ENCODE measurements at regions not wholly inside any gene's neighbourhood (a gene's known extent, or its start where the extent isn't known, plus 50 kb on each side); places are given as distances from the start of the nearest gene placed in this dataset.

- no peak for DNase-seq (ENCODE audit: low spot score)
Observed at GRCh38 chr10:4020631-4021030, 235.6 kb upstream of the KLF6 start.

GRCh38 chr10:4018054-4018511, 233.1 kb upstream of the KLF6 start:
- peak; percentile 20 for DNase-seq (ENCODE audit: low spot score)

DNA sequence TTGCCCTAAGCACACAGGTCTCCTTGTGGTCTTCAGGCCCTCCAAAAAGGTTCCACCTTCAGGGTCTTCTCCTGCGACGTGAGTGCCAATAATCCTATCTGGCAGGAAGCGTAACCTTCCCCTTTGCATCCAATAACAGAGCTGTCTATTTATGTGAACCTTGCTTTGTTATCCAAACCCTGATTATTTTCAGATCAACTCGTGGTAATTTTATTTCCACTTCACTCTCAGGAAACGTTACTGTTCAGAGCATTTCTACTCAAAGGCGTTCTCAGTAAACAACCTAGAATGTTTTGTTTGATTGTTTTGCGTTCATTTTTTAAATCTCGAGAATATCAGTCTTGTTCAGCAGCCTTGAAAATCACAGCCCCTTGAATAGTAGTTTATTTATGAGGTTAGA, 232.3 kb upstream of the KLF6 start:
- DNase-seq (ENCODE audit: low spot score): no peak

- DNase-seq (ENCODE audit: low spot score): no peak
Observed at GRCh38 chr10:4016214-4016740, 231.3 kb upstream of the KLF6 start.

DNA sequence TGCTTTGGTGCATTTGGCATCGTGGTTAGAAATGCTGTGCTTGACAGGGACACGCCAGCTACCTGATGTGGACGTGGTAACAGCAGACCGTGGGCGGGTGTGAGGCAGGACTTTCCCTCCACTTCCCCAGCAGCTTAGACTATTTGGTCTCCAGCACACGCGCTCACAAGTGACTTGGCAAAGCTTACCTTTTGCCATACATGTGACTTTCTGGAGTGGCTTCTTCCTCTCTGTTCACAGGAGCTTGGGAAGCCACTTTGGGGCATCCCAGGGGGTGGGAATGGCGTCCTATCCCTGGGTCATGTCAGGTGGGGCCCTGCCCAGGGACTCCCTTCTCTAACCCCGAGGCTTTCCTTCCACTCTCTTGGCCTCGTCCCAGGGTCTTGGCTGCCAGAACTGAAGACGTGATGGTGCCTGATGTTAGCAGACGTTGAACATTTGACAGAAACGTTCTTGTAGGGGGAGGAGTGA, 228.7 kb upstream of the KLF6 start:
- no peak for DNase-seq (ENCODE audit: low spot score)

GRCh38 chr10:4012848-4013247, 227.8 kb upstream of the KLF6 start:
- DNase-seq (ENCODE audit: low spot score): no peak

DNA sequence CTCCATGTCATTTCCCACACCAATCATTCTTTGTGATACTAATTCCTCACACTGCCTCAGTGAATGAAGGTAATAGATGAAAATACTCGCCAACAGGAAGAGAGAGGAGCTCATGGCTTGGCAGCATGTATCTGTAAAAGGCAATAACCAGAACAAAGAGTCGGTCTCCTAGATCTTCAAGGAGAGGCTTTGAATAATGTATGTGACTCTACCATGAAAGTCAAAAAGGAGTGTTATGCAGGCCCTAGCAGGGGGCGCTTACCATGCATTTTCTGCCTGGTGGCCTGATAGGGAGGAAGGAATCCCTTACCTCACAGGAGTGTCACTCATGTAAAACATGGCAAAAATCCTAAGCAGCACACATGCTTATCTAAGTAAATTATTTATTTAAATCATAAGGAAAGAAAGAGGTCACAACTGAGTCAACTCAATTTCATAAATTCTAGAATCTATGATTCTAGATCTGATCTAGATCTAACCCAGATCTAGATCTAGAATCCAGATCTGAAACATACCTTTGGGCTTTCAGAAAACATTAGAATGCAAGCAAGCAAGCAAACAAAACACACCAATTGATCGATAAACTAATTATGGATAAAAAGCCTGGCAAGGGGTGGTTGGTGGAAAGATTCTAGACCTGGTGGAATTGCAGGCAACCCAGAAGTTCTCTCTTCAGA, 226.3 kb upstream of the KLF6 start:
- DNase-seq (ENCODE audit: low spot score): no peak

DNA sequence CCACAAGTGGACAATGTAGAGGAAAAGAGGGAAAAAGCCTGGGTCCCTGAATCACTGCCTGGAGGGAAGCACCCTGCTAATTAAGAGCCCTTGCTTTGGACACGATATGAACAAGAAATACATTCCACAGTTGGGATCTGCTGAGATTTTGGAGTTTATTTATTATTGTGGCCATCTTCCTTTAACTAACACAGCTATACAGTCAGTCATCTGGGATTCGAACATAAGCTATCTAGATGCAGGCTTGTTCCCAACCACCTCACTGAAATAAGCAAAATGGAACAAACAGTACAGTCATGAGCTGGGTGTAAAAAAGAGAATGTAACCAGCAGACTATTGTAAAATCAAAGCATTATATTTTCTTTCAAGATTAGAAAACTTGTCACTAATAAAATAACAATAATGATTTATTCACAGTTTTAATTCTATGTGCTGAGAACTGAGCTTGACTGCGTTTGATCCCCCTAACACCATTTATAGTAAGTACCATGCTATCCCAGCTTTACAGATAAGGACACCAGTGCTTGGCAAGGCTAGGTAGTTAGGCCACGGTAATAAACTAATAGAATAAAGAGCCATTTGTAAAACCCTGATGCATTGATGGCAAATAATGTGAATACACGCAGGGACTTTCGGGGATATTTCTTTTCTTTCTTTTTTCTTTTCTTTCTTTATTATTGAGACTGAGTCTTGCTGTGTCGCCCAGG, 223.8 kb upstream of the KLF6 start:
- no peak for DNase-seq (ENCODE audit: low spot score)

GRCh38 chr10:4007771-4008170, 222.8 kb upstream of the KLF6 start:
- DNase-seq (ENCODE audit: low spot score): no peak

- no peak for DNase-seq (ENCODE audit: low spot score)
Observed at GRCh38 chr10:4006858-4007257, 221.8 kb upstream of the KLF6 start.

- DNase-seq (ENCODE audit: low spot score): peak; percentile 63
Observed at GRCh38 chr10:4006051-4006450, 221.0 kb upstream of the KLF6 start.

- no peak for DNase-seq (ENCODE audit: low spot score)
Observed at GRCh38 chr10:4004990-4005389, 220.0 kb upstream of the KLF6 start.

DNA sequence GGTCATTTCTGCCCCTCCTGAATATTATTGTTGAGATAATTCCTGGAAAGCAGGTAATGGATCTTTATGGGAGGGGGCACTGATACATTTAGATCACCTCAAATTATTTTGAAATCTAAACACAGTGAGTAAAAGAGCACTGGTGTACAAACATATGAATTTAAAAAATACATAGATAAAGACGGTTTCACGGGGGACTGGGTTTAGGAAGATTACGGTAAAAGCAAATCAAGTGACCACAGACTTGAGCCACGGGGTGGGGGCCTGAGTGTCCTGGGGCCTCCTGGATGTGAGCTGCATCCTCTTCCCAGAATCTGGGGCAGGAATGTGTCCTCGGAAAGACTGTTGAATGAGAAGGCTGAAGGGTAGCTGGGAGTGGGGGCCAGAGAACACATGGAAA, 219.1 kb upstream of the KLF6 start:
- DNase-seq (ENCODE audit: low spot score): no peak

GRCh38 chr10:4003348-4003973, 218.5 kb upstream of the KLF6 start:
- no peak for DNase-seq (ENCODE audit: low spot score)

DNA sequence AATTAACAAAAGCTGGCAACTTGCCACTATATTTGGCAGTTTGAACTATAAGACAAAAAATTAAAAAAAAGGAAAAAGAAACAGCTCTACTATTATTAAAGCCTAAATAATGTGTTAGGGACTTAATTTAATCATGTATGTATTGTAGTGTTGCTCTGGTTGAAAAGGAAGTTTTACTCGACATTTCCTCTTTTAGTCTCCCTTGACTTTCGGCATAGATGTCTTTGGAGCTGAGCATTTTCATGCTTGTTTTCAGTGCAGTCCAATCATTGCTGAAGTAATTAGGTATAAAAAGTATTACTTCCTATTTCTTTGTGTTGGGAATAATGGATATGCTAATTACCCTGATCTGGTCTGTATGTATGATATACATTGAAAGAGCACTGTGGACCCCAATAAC, 216.8 kb upstream of the KLF6 start:
- DNase-seq (ENCODE audit: low spot score): peak; percentile 25

- DNase-seq (ENCODE audit: low spot score): no peak
Observed at GRCh38 chr10:3999642-4000041, 214.6 kb upstream of the KLF6 start.

DNA sequence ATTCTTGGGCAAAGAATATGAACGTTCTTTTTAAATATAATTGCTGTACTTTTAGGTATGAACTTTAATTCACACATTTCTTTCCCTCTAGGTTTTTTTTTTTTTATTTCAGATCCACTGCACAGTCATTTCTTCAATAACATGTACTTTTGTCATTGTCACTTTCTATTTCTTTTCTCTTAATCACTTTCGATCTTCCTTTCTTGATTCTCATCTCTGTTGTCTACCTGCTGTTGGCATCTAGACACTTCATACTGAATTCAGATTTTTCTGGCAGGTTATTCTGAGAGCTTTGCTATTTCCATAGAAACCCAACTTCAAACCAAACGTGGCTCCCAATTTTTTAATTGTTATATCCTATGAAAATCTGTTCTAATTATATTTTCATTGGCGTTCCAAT, 211.7 kb upstream of the KLF6 start:
- DNase-seq (ENCODE audit: low spot score): no peak

GRCh38 chr10:3995302-3996210, 210.5 kb upstream of the KLF6 start:
- DNase-seq (ENCODE audit: low spot score): no peak

- no peak for DNase-seq (ENCODE audit: low spot score)
Observed at GRCh38 chr10:3992382-3993178, 207.6 kb upstream of the KLF6 start.

DNA sequence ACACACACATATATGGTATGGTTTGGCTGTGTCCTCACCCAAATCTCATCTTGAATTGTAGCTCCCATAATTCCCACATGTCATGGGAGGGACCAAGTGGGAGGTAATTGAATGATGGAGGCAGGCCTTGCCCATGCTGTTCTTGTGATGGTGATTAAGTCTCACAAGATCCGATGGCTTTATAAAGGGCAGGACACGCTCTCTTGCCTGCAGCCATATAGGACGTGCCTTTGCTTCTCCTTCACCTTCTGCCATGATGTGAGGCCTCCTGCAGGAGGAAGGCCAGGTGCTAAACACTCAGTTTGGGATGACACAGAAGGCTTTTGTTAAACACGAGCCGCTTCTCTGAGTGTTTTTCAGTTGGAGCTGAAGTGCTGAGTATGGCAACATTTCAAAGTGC, 205.3 kb upstream of the KLF6 start:
- no peak for DNase-seq (ENCODE audit: low spot score)
